ENCODE measurements at regions not wholly inside any gene's neighbourhood (a gene's known extent, or its start where the extent isn't known, plus 50 kb on each side); places are given as distances from the start of the nearest gene placed in this dataset.
"Not testable (repeated sequence)": the region's sequence is repeated elsewhere in the genome, so short reads cannot be mapped to it uniquely, and the experiment has no call there.

DNA sequence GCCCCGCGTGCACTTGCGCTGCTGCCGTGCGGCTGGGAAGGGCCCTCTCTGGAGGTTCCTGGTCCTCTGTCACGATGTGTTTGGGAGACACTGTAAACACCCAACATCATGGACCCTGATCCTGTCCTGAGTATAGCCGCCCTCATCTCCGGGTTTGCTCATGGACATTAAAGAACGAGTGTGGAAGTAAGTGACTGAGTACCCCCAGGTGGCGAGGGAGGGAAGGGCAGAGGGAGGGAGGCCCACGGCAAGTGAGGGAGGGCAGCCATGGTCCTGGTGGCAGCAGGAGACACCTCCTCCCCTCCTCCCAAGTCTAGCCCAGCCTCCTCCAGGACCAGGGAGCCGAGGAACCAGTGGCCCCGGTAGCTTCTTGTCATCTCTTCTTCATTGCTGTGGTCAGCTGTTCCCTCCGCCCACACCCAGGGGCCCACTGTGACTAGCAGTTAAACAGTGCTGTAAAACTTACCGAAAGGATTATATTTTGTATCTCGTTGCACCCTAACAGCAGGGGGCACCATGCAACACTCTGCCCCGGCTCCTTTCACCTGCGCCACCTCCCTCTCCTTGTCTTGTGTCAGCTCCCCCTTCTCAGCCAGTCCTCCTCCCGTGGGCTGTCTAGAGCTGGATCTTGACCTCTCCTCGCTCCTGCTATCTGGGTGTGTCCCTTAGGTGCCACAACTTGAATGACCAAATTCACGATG, 566.5 kb upstream of the B3GAT1 start:
- DNase-seq, result no peak

DNA sequence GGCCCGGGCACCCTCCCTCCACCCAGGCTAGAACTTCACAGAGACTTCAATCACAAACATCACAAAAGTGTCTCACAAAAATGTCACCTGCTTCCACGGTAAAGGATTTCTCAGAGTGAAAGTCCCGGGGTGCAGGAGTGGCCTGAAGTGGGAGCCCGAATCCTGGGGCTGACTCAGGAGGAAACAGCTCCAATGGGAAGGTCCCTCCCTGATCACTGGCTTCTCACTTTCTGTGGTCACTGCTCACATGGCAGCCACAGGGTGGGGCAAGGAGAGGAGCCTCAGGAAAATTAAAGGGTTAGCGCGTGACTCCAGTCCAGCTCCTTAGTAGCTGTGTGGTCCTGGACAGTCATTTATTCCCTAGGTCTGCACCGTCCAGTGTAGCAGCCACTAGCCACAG, 564.5 kb upstream of the B3GAT1 start:
- DNase-seq, result no peak

DNA sequence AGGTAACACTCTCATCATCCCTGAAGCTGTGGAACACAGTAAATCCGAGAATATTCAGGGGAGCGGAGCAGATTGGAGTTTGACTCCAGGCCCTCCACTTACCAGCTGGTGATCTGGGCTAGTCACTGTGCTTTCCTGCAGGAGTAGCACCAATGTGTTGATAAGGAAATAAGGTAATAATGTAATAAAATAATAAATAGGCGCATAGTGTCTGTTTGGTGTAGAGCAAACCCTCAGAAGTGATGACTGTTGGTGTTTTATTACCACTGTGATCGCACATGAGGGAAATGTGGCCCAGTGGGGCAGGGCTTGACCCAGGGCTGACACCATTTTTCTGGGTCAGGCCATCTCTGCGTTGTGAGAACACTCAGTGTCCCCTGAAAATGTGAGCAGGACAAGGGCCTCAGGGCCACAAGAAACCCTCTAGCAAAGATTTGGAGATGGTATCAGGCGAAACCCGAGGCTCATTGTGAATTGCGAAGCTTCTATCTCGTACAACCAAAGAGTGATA, 563.9 kb upstream of the B3GAT1 start:
- no peak for DNase-seq

DNA sequence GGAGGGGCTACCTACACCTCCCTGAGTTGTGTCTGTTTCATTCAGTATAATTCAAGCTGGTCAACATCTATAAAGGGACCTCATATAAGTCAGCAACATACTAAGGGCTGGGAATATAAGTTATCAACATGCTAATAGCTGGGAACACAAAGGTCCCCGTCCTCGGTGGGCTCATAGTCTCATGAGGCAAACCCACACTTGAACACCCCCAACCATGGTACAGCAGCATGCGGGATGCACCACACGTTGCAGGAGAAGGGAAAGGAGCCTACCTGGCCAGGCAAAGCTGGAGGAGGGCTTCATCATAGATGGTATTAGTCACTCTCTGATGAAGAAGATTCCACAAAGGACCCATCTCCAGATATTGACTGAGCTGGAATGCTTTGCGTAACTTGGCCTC, 561.8 kb upstream of the B3GAT1 start:
- no peak for DNase-seq

DNA sequence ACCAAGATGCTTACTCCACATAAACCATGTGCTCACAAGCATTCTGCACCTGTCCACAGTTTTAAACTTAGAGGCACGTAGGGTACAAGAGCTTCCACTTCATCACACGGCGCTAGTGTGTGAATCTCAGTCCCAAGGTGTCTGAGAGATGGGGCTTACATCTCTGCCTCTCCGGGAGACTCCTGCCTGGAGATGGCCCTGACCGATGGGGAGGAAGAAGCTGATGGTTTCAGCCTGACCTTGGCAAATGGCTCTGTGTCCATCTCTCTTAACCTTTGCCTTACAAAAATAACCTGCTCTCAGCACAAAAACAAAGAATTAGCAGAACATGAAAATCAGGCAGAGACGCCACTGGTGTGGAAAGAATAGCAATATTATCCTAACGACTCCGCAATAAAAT, 559.3 kb upstream of the B3GAT1 start:
- no peak for DNase-seq

DNA sequence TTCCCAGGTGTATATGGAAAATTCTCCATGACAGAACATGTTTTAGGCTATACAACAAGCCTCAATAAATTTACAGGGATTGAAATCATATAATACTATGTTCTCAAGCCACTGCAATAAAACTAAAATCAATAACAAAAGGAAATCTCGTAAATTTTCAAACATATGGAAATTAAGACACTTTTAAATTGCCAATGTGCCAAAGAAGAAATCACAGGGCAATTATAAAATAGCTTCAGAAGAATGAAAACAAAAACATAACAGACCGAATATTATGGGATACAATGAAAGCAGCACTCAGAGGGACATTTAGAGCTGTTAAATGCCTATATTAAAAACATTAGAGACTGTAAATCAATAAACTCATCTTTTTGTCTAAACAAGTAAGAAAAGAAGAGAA, 555.7 kb upstream of the B3GAT1 start:
- no peak for DNase-seq

DNA sequence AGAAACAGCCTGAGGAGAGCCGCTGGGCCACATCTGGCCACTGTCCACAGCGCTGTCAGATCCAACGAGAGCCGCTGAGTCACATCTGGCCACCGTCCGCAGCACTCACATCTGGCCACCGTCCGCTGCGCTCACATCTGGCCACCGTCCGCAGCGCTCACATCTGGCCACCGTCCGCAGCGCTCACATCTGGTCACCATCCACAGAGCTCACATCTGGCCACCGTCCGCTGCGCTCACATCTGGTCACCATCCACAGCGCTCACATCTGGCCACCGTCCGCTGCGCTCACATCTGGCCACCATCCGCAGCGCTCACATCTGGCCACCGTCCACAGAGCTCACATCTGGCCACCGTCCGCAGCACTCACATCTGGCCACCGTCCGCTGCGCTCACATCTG, 549.3 kb upstream of the B3GAT1 start:
- not testable (repeated sequence) for DNase-seq

DNA sequence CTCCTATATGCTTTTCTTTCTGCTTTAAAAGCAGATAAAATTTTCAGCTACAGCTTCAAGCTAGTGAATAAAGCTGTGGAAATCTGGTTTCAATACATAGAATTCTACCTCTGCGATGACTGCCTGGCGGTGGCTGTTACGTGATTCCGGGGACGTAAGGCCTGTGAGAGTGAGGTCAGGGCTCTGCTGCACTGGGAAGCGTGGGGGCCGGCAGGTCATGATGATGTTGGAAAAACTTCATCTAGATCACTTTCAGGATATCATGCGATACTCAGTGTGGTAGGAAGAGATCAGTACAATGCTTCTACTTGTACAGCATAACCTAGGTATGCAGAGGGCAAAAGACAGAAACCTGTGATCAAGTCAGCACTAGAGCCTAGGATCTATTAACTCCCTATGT, 546.8 kb upstream of the B3GAT1 start:
- DNase-seq, result no peak

DNA sequence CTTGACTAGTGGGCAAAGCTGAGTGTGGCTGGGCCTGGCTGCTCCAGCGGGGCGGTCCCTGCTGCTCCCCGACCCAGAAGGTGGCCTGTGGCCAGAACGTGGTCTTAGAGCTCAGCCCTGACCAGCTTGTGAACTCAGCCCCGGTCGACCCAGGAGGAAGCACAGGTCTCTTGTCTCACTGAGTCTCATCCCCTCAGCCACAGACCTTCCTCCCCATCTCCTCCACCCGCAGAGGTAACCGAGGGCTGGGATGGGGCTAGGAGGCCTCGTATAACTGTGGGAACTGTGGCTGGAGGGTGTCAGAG, 546.2 kb upstream of the B3GAT1 start:
- no peak for DNase-seq

DNA sequence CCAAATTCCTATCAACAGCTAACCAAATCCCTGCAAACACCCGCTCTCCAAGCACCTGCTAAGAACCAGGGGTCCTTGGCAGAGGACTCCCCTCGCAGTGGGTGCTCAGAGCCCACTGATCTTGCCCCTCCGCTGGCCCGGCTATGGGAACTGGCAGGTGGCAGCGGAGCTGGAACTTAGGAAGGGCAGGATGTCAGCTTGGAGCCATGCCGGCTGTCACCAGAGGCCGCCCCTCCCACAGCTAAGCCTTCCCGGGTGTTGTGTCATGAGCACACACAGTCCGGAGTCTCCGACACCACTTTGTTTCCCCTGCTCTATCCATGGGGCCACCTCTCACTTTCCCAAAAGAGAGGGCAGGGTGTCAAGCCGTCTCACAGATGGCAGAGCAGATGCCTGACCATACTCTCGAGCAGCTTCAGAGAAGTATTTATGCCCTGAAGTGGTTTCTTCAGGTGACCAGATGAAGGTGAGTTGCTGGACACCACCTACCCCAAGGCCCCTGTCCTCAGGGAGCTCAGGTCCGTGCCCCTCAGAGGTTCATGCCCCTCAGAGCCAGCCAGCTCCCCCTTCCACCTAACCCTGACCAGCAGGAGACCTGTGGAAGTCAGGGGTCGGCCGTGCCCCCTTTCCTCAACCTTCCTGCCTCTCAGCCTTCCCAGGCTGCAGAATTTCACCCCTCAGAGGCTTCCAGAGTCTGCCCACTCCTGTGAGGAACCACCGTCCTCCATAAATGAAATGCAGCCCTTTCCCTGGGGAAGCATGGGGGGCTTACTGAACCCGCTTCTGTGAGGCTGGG, 545.7 kb upstream of the B3GAT1 start:
- DNase-seq, result no peak

DNA sequence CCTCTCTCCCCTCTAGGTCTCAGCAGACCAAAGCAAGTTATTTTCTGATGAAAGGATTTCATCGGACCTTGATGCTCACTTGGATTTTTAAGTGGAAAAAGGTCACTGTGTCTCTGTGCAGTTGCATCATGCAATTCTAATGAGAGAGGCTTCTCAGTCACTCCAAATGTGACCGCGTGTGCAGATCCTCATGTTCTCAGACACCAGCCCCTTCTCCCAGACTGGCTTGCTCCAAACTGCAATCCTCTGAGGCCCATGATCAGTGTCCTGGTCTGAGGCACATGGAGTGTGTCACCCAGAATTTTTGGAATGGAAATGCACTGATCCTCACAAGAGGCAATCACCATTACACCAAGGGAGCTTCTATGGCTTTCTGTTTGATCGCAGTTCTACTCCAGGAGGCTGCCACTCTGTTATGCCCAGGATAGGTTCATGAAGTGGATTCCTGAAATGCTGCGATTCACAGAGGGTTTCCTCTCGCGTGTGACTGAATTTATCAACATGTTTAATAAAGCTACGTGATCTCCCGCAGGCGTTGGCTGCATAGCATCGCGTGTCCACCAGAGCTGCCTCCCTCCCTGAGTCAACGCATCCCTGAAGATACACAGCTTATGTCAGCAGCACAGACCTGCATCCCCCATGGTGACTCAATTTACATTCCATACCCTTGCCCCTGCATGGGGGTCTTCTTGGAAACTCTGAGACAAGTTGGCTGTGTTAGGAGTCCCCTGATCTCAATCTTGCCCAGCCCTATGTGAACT, 544.6 kb upstream of the B3GAT1 start:
- DNase-seq, result no peak

DNA sequence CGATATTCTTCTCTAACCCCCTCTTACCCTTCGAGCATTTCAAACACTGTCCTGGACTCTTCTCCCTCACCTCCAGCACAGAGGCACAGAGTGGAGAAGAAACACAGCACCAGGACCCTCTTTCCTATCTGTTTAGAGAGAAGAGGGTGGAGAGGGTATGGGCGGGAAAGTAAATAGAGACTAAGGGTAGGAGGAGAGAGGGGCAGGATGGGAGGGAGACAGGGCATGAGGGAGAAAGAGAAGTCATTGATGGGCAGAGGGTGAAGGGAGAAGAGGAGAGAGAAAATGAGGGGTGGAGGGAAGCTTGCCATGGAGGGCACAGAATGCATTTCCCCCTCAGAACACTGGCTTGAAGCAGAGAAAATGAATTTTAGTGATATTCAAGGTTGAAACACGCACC, 543.9 kb upstream of the B3GAT1 start:
- DNase-seq, result not testable (repeated sequence)

DNA sequence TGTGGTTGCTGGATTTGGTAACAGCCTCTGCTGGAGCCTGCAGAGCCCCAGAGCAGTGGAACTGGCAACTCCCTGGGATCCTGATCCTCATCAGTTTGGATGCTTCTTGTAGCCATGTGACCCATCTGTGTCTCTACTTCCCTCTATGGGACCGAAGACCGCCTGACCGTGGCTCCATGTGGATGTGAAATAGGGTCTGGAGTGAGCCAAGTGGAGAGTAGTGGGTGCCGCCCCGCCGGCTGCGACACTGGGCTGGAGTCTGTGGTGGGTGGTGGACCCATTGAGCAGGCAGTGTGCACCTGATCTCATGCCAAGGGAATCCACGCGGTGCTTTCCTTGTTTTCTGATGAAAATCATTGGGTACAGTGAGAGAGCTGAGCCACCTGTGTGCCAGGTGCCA, 543.2 kb upstream of the B3GAT1 start:
- no peak for DNase-seq

DNA sequence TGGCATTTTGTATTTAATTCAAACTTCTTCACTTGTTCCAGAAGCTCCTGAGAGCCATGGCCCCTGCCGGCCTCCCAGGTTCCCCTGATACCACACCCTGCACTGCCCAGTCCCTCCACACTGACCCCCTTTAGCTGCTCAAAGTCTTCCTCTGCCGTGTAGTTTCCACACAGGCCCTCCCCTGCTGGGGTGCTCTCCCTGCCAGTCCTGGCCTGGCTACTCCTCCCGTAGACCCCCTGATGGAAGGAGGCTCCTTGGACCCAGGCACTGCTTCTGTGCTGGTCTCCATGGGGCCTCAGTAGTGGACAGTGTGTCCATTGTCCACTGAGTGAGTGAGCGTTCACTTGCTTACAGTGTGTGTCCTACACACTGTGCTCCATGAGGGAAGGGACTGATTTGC, 542.4 kb upstream of the B3GAT1 start:
- DNase-seq, result not testable (repeated sequence)

DNA sequence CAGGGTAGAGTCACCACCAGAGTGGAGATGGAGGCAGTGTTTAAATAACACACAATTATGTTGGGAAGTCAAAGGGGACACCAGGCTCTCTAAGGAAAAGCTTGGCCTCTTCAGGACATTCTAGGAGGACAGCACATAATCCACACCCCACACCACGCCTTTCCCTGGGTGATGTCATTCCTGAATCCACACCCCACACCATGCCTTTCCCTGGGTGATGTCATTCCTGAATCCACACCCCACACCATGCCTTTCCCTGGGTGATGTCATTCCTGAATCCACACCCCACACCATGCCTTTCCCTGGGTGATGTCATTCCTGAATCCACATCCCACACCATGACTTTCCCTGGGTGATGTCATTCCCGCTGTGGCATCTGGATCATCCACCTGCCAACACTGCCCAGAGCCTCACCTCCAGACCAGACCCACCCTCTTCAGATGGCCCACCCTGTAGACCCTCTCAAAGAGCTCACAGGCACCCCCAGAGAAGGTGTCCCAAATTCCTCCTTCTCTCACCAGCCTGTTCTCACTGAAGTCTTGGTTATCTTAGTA, 541.5 kb upstream of the B3GAT1 start:
- not testable (repeated sequence) for DNase-seq

DNA sequence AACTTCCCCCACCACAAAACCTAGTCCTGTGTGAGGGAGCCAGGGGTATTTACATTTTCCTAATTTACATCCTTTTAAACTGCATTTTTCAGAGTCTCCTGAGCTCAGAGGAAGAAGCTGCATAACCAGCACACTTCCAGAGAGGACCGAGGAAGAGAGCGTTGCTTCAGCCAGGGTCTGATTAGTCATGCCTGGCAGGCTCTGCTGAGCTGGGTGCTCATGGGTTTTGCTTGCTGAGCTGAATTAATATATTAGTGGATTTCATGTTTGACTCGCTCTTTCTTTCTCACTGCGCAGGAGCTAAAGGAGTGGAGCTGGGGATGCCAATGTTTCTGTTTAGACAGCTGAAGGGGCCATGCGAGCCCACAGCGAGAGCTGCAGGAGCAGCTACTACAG, 539.3 kb upstream of the B3GAT1 start:
- no peak for DNase-seq

DNA sequence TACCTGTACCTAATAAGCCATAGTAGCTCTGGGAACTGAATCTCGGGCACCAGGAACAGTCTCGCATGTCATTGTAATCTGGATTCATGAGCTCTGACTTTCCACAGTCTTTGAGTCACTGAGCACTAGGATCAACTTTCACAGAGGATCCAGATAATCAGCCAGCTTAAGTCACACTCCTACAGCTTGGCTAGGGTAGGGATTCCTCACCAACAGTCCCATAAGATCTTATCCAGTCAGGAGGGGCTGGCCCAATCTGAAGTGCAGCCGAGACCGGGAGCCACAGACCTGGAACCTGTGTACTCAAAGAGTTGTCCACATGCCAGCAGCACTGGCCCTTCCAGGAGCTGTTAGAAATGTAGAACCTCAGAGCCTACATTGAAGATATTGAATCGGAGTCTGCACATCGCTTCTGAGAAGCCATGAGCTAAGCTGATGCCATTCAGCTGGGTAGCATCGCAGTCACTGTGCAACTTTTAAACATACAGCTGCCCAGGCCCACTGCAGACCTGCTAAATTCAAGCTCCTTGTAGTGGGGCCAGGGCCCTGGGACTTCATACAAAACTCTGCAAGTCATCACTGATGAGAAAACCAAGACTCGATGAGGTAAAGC, 538.8 kb upstream of the B3GAT1 start:
- no peak for DNase-seq

DNA sequence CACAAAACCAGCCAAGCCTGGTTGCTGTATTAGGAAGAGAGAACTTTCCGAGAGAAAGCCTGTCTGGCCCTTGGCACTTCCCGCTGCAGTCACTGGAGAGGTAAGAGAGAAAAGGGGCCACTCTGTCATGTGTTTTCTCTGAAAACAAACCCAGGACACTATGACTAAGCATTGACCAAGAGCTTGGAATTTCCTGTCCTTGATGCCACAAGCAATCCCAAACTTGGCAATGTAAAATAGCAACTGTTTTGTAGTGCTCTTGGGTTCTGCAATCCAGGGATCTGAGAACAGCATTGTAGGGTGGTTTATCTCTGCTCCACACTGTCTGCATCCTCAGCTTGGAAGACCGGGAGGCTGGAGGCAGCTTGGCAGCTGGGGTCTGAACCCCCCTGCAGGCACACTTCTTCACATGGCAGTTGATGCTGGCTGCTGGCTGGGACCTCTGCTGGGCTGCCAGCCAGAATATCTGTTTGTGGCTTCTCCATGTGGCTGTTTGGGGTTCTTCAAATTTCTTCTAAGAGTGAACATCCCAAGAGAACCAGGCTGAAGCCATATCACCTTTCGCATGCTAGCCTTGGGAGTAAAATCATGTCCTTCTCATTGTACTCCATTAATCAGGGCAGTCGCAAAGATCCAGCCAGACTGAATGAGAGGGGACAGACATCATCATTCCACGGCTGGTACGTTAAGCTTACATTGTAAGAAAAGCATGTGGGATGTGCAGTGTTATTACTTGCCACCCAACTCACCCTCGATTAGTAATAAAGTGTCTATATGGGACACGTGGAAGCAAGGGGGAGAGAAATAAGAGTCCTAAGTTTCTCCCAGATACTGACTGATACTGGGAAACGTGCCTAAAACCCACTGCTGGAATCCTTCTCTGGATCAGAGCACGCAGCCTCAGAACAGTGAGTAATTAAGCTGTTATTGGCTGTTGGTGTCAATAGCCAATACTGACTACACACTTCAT, 537.4 kb upstream of the B3GAT1 start:
- no peak for DNase-seq

DNA sequence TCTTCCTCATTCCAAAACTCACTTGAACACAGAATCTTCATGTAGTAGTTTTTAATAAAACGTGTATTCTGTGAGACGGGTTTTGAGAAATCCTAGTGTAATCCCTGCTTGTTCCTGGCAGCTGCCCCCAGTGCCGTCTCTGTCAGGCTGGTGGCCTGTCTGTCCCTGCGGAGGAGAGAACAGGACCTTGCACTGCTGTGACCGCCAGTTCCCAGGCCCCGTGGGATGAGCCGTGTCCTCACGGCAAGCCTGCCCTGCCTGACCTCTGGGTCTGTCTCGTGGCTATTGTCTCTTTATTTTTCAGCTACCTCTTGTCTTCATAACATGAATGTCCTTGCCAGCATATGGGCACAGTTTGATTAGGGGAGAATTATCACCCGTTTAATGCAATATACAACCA, 535.5 kb upstream of the B3GAT1 start:
- DNase-seq, result no peak

DNA sequence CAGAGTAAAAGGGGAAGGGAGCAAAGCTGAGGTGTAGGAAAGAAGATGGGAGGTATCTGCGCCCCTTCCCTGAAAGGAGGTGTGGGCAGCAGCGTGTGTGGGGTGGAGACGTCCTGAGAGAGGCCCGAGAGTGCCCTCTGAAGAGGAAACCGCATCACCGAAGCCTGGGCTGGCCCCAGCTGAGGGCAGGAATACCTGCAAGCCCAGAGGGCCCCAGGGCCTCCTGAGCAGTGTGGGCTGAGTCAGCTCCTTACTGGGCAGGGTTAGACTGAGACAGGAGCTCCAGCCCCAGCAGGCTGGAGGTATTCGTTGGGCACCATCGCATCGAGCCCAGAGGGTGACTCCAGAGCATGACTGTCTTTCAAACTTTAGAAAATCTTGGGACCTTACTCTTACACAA, 534.0 kb upstream of the B3GAT1 start:
- DNase-seq, result no peak

DNA sequence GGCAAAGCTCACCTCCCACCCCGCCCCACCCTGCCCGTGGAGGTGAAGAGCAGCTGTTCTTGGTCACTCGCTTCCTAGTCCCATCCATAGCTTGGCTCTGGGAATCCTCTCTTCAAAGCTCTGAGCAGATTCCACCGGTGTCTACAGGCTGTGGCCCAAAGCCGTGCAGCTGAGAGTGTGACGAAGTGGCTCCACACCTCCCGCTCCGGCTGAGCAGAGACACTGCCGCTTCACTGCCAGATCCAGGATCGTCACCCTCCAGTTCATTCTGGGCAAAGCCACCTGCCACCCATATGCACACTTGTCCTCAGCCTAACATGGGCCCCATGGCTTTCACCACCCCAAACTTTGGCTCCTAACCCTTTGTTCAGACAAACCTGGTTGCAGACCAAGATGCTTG, 532.9 kb upstream of the B3GAT1 start:
- no peak for DNase-seq

DNA sequence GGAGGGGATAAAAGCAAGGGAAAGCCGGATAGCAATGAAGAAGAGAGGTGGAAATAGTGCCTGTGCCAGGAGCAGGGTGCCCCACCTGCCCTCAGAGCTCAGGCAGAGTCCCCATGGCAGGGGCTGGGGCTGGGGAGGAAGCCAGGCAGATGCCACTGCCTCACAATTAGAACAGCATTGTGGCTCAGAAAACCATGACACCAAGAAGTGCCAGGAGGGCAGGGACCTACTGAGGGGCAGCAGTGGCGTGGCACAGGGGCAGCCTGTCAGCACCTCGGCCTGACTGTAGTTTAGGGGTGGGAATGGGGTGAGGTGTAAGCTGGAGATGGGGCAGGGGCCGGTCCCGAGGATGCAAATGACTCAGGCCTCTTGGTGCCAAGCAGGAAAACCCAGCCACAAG, 532.1 kb upstream of the B3GAT1 start:
- DNase-seq, result no peak

Data from T-helper 2 cell (primary cell).